Esophagus (tissue), 2 donors: ENCODE measurements at regions not wholly inside any gene's neighbourhood (a gene's known extent, or its start where the extent isn't known, plus 50 kb on each side); places are given as distances from the start of the nearest gene placed in this dataset.

Source experiments
- H3K27ac ChIP-seq, 2 donors: one replicate each; pipeline ENCODE4 v1.5.1; 2013; ENCODE audit warnings: low read depth in 2 of 2, mild to moderate bottlenecking in 2 of 2, inconsistent platforms in 1 of 2, low read length in 1 of 2, moderate library complexity in 1 of 2
- H3K27me3 ChIP-seq, 2 donors: one replicate each; pipeline ENCODE4 v1.6.1; 2013; ENCODE audit warnings: low read length in 2 of 2, control low read depth in 1 of 2, mild to moderate bottlenecking in 1 of 2; ENCODE audit not compliant: insufficient read depth in 2 of 2, control insufficient read depth in 1 of 2
- H3K36me3 ChIP-seq, 2 donors: one replicate each; pipeline ENCODE4 v1.6.1; 2013; ENCODE audit warnings: low read length in 1 of 2; ENCODE audit not compliant: control insufficient read depth in 2 of 2, insufficient read depth in 2 of 2
- H3K4me1 ChIP-seq, 2 donors: one replicate each; pipeline ENCODE4 v1.6.1; 2013; ENCODE audit warnings: low read length in 1 of 2; ENCODE audit not compliant: control insufficient read depth in 2 of 2, insufficient read depth in 2 of 2
- H3K4me3 ChIP-seq, 2 donors: one replicate each; pipeline ENCODE4 v1.5.1; 2013; ENCODE audit warnings: low read length in 2 of 2, mild to moderate bottlenecking in 2 of 2, low read depth in 1 of 2, moderate library complexity in 1 of 2
- H3K9me3 ChIP-seq, 2 donors: one replicate each; pipeline ENCODE4 v1.6.1; 2013; ENCODE audit warnings: mild to moderate bottlenecking in 2 of 2, low read depth in 1 of 2, low read length in 1 of 2, moderate library complexity in 1 of 2; ENCODE audit not compliant: control insufficient read depth in 2 of 2, insufficient read depth in 1 of 2
- WGBS, 2 donors: extraction: QIAGEN DNeasy Blood & Tissue Kit; methylation state at CpG; one replicate each; pipeline ENCODE4 v1.1.7; 2013; 5-methylcytosine and 5-hydroxymethylcytosine counted together
- donor health status: healthy with polysubstance abuse.
- donor health status: Bipolar disorder and iron deficiency.

- WGBS, 2 donors: 89 to 90% methylated on average over 4 of the region's 4 CpGs
- Histone ChIP-seq H3K36me3 (no peaks in the 10 kb centered on the region), H3K9me3 (no peaks in the 10 kb centered on the region), H3K27ac (no peak overlapping the region), H3K27me3 (no peaks in the 10 kb centered on the region), H3K4me3 (no peak overlapping the region), H3K4me1 (no peaks in the 10 kb centered on the region)
Observed at GRCh38 chr2:220562375-220563140, 935.1 kb downstream of the SLC4A3 start.

- H3K4me3 ChIP-seq: no peak overlapping the region
- H3K4me1 ChIP-seq: no peaks in the 10 kb centered on the region
- no peaks in the 10 kb centered on the region for H3K36me3 ChIP-seq
- no peaks in the 10 kb centered on the region for H3K9me3 ChIP-seq
- no peaks in the 10 kb centered on the region for H3K27me3 ChIP-seq
- WGBS, 2 donors: 79 to 82% methylated on average over 8 of the region's 8 CpGs
- H3K27ac ChIP-seq: no peak overlapping the region
Observed at GRCh38 chr2:220568296-220568695, 940.9 kb downstream of the SLC4A3 start.

GRCh38 chr2:220569112-220569897 lies 941.9 kb downstream of the SLC4A3 start:
- Histone ChIP-seq H3K4me1 (no peaks in the 10 kb centered on the region), H3K4me3 (no peak overlapping the region), H3K27me3 (no peaks in the 10 kb centered on the region), H3K27ac (no peak overlapping the region), H3K36me3 (no peaks in the 10 kb centered on the region), H3K9me3 (no peaks in the 10 kb centered on the region)
- 72 to 73% methylated on average over 8 of the region's 8 CpGs for WGBS, 2 donors

- 69 to 87% methylated on average over 4 of the region's 4 CpGs for WGBS, 2 donors
- H3K4me1 ChIP-seq: no peaks in the 10 kb centered on the region
- H3K9me3 ChIP-seq: no peaks in the 10 kb centered on the region
- H3K4me3 ChIP-seq: no peak overlapping the region
- H3K27me3 ChIP-seq: no peaks in the 10 kb centered on the region
- no peaks in the 10 kb centered on the region for H3K36me3 ChIP-seq
- no peak overlapping the region for H3K27ac ChIP-seq
Observed at GRCh38 chr2:220572385-220572784, 945.0 kb downstream of the SLC4A3 start.

GRCh38 chr2:220574038-220574437 lies 946.6 kb downstream of the SLC4A3 start:
- WGBS, 2 donors: 58 to 61% methylated on average over 2 of the region's 2 CpGs
- H3K27me3 ChIP-seq: no peaks in the 10 kb centered on the region
- no peaks in the 10 kb centered on the region for H3K4me1 ChIP-seq
- H3K9me3 ChIP-seq: no peaks in the 10 kb centered on the region
- no peaks in the 10 kb centered on the region for H3K36me3 ChIP-seq
- H3K4me3 ChIP-seq: no peak overlapping the region
- no peak overlapping the region for H3K27ac ChIP-seq

- no peaks in the 10 kb centered on the region for H3K27me3 ChIP-seq
- H3K36me3 ChIP-seq: no peaks in the 10 kb centered on the region
- no peaks in the 10 kb centered on the region for H3K9me3 ChIP-seq
- WGBS, 2 donors: 59 to 60% methylated on average over 1 of the region's 1 CpG
- no peaks in the 10 kb centered on the region for H3K4me1 ChIP-seq
- H3K27ac ChIP-seq: no peak overlapping the region
- H3K4me3 ChIP-seq: no peak overlapping the region
Observed at GRCh38 chr2:220575963-220576362, 948.5 kb downstream of the SLC4A3 start.

- H3K9me3 ChIP-seq: no peaks in the 10 kb centered on the region
- H3K27ac ChIP-seq: no peak overlapping the region
- no peaks in the 10 kb centered on the region for H3K4me1 ChIP-seq
- 65 to 83% methylated on average over 2 of the region's 2 CpGs for WGBS, 2 donors
- no peaks in the 10 kb centered on the region for H3K27me3 ChIP-seq
- H3K36me3 ChIP-seq: no peaks in the 10 kb centered on the region
- no peak overlapping the region for H3K4me3 ChIP-seq
Observed at GRCh38 chr2:220579452-220579851, 952.0 kb downstream of the SLC4A3 start.

GRCh38 chr2:220580113-220580512 lies 952.7 kb downstream of the SLC4A3 start:
- no peak overlapping the region for H3K4me3 ChIP-seq
- no peaks in the 10 kb centered on the region for H3K36me3 ChIP-seq
- H3K27ac ChIP-seq: no peak overlapping the region
- 64 to 73% methylated on average over 2 of the region's 2 CpGs for WGBS, 2 donors
- H3K9me3 ChIP-seq: no peaks in the 10 kb centered on the region
- H3K27me3 ChIP-seq: no peaks in the 10 kb centered on the region
- H3K4me1 ChIP-seq: no peaks in the 10 kb centered on the region

GRCh38 chr2:220583725-220584124 lies 956.3 kb downstream of the SLC4A3 start:
- Histone ChIP-seq H3K27me3 (peaks cover 0 to 2% of the 10 kb centered on the region in 2 donors), H3K36me3 (no peaks in the 10 kb centered on the region), H3K4me1 (no peaks in the 10 kb centered on the region), H3K27ac (no peak overlapping the region), H3K9me3 (no peaks in the 10 kb centered on the region), H3K4me3 (no peak overlapping the region)
- WGBS, 2 donors: 78% methylated on average over 2 of the region's 2 CpGs
